ENCODE measurements at regions not wholly inside any gene's neighbourhood (a gene's known extent, or its start where the extent isn't known, plus 50 kb on each side); places are given as distances from the start of the nearest gene placed in this dataset.

DNA sequence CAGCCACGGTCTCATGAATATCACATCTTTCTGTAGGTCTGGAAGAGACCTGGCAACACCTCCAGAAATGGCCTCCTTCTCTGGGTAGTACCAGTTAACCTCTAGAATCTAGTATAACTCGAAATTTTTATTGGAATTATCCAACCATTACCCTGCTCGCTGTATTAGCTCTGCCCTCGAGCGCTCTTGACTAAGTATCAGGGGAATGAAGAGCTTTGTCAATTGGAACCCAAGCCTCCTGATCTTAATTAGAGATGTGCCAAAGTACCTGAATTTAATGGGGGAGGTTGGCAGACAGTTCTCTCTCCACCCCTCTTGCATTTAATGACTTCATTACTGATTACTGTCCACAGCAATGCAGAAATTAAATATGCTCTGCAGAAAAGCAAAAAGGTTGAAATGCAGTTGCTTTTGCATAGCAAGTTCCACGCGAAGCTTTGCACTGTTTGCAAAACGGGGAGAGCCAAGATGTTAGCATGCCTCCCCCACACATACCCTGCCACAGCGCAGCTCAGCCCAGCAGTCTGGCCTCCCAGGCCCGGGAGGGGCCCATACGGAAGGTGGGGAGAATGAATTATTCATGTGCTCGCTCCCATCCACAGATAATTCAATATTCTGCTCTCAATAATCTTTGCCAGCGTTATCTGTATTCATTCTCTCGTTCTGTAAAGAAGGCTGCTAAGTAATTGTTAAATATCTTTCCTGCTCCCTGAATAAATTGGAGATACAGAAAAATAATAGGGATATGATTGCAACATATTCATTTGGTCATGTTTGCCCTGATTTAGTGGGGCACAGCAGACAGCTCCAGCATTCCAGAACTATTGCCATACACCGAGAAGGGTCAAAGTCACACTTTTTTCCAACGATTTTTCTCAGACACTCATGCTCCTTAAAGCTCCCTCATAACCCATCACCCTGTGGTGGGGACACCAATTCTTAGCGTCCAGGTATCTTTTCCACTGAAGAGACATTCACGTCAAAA is 305.8 kb downstream of the CDH26 start:
- WGBS (ENCODE audit: low lambda C conversion rate): 17% methylated on average over 18 of the region's 18 CpGs
- H3K4me1 ChIP-seq (ENCODE audit: control insufficient read depth in 1 of 2, insufficient read depth in 2 of 2, low read depth in 1 of 2, low read length in 1 of 2): peaks cover 0 to 3% of the 10 kb centered on the region in 2 experiments; a peak in 1 of 4 replicates
- peak; percentile 16 for DNase-seq

More for the DNA sequence above, 305.8 kb downstream of the CDH26 start:
- Histone ChIP-seq H2AFZ (ENCODE audit: low read depth) (no peak overlapping the region), H3K4me2 (no peak overlapping the region), H3K9me2 (no peaks in the 10 kb centered on the region), H3F3A (replicated peaks; ENCODE audit: insufficient read depth) (no peaks in the 10 kb centered on the region), H4K20me1 (ENCODE audit: insufficient read depth) (no peaks in the 10 kb centered on the region), H3K4me3 (ENCODE audit: low read depth in 2 of 2, low read length in 1 of 2) (no peak overlapping the region), H3K9ac (no peak overlapping the region), H3K79me2 (ENCODE audit: insufficient read depth) (no peaks in the 10 kb centered on the region), H3K27ac (ENCODE audit: low read depth in 2 of 2, low read length in 1 of 2) (no peak overlapping the region), H3K9me3 (no peaks in the 10 kb centered on the region), H3K36me3 (replicated peaks in 1 of 2; ENCODE audit: control insufficient read depth in 1 of 2, insufficient read depth in 2 of 2, low read length in 1 of 2) (no peaks in the 10 kb centered on the region), H3K27me3 (ENCODE audit: insufficient read depth) (no peaks in the 10 kb centered on the region)
- ChIA-PET CTCF (interaction anchor here (0.7 to 2.9 kb wide), 13 partner anchors 8 to 53 kb away, joined by 3 to 19 read pairs (median 4); no protein-coding TSS in a partner anchor), POLR2A (no interaction called here)
- TF ChIP-seq, protein P1, sequence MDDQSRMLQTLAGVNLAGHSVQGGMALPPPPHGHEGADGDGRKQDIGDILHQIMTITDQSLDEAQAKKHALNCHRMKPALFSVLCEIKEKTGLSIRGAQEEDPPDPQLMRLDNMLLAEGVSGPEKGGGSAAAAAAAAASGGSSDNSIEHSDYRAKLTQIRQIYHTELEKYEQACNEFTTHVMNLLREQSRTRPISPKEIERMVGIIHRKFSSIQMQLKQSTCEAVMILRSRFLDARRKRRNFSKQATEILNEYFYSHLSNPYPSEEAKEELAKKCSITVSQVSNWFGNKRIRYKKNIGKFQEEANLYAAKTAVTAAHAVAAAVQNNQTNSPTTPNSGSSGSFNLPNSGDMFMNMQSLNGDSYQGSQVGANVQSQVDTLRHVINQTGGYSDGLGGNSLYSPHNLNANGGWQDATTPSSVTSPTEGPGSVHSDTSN (IDR thresholded peaks at IDR 0.05): no peak
- TF ChIP-seq FOXJ3 (CRISPR knock-in tag; IDR thresholded peaks at IDR 0.05): no peak
- TF ChIP-seq, protein P2, sequence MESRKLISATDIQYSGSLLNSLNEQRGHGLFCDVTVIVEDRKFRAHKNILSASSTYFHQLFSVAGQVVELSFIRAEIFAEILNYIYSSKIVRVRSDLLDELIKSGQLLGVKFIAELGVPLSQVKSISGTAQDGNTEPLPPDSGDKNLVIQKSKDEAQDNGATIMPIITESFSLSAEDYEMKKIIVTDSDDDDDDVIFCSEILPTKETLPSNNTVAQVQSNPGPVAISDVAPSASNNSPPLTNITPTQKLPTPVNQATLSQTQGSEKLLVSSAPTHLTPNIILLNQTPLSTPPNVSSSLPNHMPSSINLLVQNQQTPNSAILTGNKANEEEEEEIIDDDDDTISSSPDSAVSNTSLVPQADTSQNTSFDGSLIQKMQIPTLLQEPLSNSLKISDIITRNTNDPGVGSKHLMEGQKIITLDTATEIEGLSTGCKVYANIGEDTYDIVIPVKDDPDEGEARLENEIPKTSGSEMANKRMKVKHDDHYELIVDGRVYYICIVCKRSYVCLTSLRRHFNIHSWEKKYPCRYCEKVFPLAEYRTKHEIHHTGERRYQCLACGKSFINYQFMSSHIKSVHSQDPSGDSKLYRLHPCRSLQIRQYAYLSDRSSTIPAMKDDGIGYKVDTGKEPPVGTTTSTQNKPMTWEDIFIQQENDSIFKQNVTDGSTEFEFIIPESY (IDR thresholded peaks at IDR 0.05; ENCODE audit: borderline replicate concordance, low read depth): no peak
- TF ChIP-seq, protein P3, sequence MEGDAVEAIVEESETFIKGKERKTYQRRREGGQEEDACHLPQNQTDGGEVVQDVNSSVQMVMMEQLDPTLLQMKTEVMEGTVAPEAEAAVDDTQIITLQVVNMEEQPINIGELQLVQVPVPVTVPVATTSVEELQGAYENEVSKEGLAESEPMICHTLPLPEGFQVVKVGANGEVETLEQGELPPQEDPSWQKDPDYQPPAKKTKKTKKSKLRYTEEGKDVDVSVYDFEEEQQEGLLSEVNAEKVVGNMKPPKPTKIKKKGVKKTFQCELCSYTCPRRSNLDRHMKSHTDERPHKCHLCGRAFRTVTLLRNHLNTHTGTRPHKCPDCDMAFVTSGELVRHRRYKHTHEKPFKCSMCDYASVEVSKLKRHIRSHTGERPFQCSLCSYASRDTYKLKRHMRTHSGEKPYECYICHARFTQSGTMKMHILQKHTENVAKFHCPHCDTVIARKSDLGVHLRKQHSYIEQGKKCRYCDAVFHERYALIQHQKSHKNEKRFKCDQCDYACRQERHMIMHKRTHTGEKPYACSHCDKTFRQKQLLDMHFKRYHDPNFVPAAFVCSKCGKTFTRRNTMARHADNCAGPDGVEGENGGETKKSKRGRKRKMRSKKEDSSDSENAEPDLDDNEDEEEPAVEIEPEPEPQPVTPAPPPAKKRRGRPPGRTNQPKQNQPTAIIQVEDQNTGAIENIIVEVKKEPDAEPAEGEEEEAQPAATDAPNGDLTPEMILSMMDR (IDR thresholded peaks at IDR 0.05): no peak
- no peak for TF ChIP-seq NRF1 (IDR thresholded peaks at IDR 0.05; ENCODE audit: low read depth, low read length)
- TF ChIP-seq YY1 (IDR thresholded peaks at IDR 0.05; ENCODE audit: low read depth): no peak
- TF ChIP-seq, protein P4, sequence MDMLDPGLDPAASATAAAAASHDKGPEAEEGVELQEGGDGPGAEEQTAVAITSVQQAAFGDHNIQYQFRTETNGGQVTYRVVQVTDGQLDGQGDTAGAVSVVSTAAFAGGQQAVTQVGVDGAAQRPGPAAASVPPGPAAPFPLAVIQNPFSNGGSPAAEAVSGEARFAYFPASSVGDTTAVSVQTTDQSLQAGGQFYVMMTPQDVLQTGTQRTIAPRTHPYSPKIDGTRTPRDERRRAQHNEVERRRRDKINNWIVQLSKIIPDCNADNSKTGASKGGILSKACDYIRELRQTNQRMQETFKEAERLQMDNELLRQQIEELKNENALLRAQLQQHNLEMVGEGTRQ (IDR thresholded peaks at IDR 0.05; ENCODE audit: borderline replicate concordance, low read depth, low read length): no peak
- no peak for TF ChIP-seq NFIC (IDR thresholded peaks at IDR 0.05; ENCODE audit: borderline replicate concordance)
- no peak for TF ChIP-seq SIN3A (IDR thresholded peaks at IDR 0.05; ENCODE audit: borderline replicate concordance, low read depth, low read length)
- TF ChIP-seq ELF1 (IDR thresholded peaks at IDR 0.05): no peak
- no peak for TF ChIP-seq GATA2 (CRISPR knock-in tag; IDR thresholded peaks at IDR 0.05)
- TF ChIP-seq, protein P5, sequence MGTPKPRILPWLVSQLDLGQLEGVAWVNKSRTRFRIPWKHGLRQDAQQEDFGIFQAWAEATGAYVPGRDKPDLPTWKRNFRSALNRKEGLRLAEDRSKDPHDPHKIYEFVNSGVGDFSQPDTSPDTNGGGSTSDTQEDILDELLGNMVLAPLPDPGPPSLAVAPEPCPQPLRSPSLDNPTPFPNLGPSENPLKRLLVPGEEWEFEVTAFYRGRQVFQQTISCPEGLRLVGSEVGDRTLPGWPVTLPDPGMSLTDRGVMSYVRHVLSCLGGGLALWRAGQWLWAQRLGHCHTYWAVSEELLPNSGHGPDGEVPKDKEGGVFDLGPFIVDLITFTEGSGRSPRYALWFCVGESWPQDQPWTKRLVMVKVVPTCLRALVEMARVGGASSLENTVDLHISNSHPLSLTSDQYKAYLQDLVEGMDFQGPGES (IDR thresholded peaks at IDR 0.05; ENCODE audit: low read depth, low read length): no peak

All from SK-N-SH (cell line).